ENCODE measurements at regions not wholly inside any gene's neighbourhood (a gene's known extent, or its start where the extent isn't known, plus 50 kb on each side); places are given as distances from the start of the nearest gene placed in this dataset.
"Not testable (repeated sequence)": the region's sequence is repeated elsewhere in the genome, so short reads cannot be mapped to it uniquely, and the experiment has no call there.

DNA sequence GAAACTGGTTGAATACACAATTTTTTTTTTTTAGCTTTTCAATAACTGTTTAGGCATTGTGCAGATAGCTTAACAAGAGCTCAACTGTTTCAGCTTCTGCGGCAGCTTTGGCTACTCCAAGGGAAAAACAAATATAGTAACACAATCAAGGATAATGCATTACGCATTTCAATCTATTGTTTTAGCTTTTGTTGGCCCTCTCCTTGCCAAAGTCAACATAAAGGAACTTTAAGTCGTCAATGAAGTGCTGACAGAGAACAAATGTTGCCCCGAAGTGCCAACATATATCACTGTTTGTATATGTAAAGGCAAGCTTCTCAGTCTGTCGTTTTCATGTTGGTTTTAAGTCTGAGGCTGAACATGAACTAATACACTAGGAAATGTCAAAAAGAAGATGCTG lies 1087.4 kb upstream of the FLRT2 start:
- no peak for DNase-seq (ENCODE audit: low read depth)

- DNase-seq (ENCODE audit: low read depth) = no peak
Measured at GRCh38 chr14:84445486-84445885, 1084.5 kb upstream of the FLRT2 start.

GRCh38 chr14:84446250-84446649 lies 1083.7 kb upstream of the FLRT2 start:
- no peak for DNase-seq (ENCODE audit: low read depth)

GRCh38 chr14:84453307-84453950 lies 1076.5 kb upstream of the FLRT2 start:
- DNase-seq (ENCODE audit: low read depth) = no peak

DNA sequence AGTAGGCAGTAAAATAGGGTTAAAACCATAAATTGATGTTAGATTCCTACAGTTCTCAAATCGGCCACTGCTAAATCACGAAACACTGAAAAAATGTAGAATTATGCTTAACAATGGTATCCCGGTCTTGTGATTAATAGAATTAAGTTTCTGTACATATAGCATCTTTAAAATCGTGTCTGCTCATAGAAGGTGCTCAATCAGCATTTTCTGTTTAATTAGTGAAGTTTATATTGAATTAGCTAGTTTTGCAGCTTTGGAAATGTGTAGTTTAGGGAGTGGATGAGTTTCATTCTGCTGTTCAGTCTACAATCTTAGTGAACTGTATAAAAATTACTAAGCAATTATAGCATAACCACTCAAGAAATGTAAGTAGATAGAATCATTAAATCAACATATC lies 1075.8 kb upstream of the FLRT2 start:
- DNase-seq (ENCODE audit: low read depth) = no peak

DNA sequence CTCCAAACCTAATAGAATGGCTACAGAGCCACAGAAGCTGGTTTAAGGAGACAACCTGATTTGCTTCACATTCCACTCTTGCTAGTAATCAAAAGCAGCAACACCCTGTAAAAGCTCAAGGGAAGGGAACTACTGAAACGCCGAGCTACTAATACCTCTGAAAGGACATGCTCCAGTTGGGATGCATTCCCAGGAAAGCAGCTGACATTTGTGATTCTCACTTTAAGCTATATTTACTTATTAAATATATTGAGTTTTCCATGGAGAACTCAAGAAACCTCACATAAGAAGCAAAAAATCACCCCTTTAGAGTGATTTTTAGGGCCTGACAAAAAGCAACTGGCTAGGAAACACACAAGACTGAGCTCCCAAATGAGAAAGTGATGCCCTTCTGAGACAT lies 1073.0 kb upstream of the FLRT2 start:
- no peak for DNase-seq (ENCODE audit: low read depth)

- DNase-seq (ENCODE audit: low read depth) = no peak
Measured at GRCh38 chr14:84458881-84459280, 1071.1 kb upstream of the FLRT2 start.

DNA sequence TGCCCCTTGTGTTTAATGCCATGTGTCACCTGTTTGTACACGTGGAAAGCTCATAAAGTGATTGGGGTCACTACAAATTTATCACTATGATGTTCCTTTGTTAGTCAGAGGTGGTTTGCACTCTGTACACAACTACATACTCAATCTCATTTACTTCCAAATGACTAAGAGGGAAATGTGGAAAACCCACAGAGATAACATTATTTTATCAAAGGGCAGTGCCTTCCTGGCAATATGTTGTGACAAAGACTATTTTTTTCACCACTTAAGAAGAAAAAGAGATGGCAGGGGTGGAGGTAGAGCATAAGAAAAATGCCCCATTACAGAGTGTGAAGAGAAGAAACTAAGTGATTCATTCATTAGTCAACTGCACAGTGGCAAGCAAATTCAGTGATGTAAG lies 1064.1 kb upstream of the FLRT2 start:
- no peak for DNase-seq (ENCODE audit: low read depth)

DNA sequence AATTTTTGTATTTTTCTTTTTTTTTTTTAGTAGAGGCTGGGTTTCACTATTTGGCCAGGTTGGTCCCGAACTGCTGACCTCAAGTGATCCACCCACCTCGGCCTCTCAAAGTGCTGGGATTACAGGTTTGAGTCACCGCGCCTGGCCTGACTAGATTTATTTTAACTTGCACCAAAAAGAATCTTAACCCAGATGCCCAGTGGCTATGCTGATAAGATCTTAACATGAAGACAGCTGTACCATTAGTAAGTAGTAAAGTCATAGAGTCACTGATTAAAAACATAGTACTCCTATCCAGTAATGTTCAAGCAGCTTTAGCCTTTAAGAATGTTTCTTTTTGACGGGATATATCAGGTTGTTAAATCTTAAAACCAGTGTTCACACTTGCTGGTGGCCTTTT lies 1061.8 kb upstream of the FLRT2 start:
- no peak for DNase-seq (ENCODE audit: low read depth)

GRCh38 chr14:84477996-84478395 lies 1051.9 kb upstream of the FLRT2 start:
- DNase-seq (ENCODE audit: low read depth) = no peak

DNA sequence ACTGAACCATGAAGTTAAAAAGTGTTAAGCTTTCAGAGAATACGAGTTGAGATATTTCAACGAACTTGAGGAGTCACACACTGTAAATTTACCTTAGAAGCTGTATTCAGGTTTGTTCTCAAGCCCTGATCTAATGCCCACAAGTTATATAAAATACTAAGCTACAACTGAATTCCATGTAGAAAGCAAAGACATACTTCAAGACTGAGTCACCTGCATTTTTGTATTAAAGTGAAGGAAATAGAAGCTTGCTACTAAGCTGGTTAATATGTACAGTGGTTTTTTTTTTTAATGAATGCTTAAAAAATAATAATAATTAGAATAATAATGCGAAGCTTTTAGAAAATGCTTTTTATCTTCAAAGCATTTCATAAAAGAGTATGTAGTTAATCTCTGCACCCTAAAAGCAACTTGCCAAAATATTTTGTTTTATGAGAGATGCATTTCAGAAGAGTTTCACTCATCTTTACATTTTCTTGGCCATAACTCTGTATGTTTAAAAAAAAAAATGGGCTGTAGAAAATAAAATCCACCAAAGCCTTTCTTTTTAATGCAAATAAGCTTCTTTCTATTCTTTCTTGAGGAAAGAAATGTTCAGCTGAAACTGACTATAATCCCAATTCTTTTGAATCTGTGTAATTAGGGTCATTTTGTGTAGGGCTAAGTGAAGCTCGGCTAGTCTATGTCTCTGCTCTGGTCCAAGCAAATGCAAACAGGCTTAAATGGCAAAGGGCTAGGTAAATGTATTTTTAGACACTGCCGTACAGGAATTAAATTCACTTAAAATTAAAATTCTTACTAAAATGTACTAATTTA lies 1047.5 kb upstream of the FLRT2 start:
- DNase-seq (ENCODE audit: low read depth) = no peak

DNA sequence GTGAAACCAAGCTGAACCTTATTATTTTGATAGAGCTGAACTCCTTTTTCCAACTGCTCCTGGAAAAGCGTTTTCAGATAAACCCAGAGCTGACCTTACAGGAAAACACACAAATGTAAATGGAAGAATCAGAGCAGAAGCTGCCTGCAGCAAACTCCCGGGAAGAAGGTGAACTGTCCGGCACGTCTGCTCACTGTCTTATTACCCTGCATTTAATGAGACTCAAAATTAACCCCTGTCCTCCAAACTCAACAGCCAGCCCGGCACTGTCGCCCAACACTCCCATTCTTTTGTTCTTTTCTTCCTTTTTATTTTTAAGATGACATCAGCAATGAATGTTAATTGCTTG lies 1046.9 kb upstream of the FLRT2 start:
- no peak for DNase-seq (ENCODE audit: low read depth)

DNA sequence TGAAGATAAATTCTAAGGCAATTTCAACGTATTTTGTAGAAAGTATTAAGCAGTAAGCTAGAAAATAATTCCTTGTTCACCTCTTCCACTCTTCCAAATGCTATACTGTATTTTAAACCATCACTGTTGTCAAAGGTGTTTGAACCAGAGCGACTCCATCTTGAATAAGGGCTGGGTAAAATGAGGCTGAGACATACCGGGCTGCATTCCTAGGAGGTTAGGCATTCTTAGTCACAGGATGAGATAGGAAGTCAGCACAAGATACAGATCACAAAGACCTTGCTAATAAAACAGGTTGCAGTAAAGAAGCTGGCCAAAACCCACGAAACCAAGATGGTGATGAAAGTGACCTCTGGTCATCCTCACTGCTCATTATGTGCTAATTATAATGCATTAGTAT lies 1045.7 kb upstream of the FLRT2 start:
- DNase-seq (ENCODE audit: low read depth) = not testable (repeated sequence)

- DNase-seq (ENCODE audit: low read depth) = no peak
Measured at GRCh38 chr14:84485036-84485435, 1044.9 kb upstream of the FLRT2 start.

GRCh38 chr14:84490081-84490480 lies 1039.9 kb upstream of the FLRT2 start:
- DNase-seq (ENCODE audit: low read depth) = no peak

- no peak for DNase-seq (ENCODE audit: low read depth)
Measured at GRCh38 chr14:84492685-84493084, 1037.3 kb upstream of the FLRT2 start.

DNA sequence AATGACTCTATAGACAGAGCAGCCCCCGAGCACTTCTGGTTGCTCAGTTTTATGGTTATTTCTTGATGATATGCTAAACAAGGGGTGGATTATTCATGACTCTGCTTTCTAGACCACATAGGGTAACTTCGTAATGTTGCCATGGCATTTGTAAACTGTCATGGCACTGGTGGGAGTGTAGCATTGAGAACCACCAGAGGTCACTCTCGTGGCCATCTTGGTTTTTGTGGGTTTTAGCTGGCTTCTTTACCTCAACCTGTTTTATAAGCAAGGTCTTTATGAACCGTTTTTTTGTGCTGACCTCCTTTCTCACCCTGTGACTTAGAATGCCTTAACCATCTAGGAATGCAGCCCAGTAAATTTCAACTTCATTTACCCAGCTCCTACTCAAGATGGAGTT lies 1036.2 kb upstream of the FLRT2 start:
- no peak for DNase-seq (ENCODE audit: low read depth)

DNA sequence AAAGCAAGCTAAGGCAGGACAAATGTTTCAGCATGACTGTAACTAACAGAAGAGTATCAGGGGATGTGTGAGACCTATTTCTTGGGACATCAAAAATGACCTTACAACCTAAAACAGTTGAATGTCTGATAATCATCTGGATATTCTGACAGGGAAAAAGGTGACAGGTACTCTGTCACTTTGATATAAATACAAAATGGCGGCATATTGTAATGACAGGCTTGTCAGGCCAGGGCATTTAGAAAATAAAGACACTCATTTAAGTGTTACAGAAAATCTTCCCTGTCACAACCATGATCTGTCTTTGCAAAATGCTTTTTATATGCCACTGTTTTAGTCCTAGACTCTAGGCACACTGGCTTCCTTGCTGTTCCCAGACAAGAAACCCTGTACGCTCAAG lies 1033.3 kb upstream of the FLRT2 start:
- no peak for DNase-seq (ENCODE audit: low read depth)

DNA sequence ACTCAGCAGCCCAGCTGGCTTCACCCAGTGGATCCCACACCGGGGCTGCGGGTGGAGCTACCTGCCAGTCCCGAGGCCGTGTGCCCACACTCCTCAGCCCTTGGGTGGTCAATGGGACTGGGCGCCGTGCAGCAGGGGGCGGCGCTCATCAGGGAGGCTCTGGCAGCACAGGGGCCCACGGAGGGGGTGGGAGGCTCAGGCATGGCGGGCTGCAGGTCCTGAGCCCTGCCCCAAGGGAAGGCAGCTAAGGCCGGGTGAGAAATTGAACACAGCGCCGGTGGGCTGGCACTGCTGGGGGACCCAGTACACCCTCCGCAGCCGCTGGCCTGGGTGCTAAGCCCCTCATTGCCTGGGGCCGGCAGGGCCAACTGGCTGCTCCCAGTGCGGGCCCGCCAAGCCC lies 1017.1 kb upstream of the FLRT2 start:
- not testable (repeated sequence) for DNase-seq (ENCODE audit: low read depth)

DNA sequence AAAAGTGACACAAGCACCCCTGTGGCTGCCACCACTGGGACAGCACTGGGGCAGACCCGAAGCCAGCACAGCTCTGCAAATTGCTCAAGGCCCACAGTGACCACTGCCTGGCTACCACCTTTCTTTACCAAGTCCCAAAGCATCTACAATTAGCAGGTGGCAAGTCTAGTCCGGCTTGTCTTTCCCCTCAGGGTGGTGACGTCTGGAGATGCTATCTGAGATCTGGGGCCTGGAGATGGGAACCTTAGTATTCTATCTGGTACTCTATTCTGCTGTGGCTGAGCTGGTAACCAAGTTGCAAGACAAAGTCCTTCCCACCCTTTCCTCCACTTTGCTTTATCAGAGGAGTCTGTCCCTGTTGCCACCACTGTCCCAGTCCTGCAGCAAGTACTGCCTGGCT lies 1010.1 kb upstream of the FLRT2 start:
- DNase-seq (ENCODE audit: low read depth) = no peak

DNA sequence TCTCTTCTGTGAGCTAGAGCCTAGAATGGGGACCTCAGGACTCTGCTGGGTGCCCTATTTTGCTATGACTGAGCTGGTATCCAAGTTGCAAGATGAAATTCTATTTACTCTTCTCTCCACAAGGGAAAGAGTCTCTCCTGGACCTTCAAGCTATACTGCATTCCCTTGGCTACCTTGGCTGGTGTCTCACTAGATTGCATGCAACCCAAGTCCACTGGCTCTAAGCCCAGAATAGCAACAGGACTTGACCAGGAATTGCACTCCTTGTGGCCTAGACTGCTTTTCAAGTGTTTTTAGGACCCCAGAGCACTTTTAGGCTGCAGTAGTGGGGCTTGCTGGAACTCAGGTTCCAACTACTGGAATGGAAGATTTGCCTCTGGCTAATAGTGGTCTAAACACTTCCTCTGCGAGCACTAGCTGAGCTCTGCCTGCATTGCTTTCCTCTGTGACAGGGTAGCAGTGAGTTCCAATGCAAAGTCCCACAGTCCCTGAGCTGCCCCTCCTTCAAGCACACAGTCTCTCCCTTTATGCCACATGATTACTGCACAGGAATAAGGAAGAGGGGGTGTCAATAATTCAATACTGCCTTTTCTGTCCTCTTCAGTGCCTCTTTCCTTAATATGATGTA lies 1009.1 kb upstream of the FLRT2 start:
- DNase-seq (ENCODE audit: low read depth) = no peak

DNA sequence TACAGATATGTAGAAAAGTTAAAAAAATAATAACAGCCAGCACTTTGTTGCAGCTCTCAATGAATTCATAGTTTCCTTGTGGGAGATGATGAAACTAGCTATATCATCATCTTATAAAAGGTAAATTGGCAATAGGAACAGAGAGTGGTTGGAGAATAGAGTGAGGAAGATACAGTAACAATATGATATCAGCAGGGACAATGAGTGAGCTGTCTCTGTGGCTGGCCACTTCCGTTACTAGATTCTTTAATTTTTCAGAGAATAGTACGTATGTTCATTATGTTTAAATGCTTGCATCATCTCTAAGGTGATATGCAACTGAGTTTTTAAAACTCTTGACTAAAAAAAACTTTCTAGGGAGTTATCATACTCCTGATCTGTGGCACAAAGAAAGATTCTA lies 1006.2 kb upstream of the FLRT2 start:
- DNase-seq (ENCODE audit: low read depth) = no peak

- DNase-seq (ENCODE audit: low read depth) = no peak
Measured at GRCh38 chr14:84527706-84528105, 1002.2 kb upstream of the FLRT2 start.

All from T follicular helper cell (primary cell).